ENCODE measurements at regions not wholly inside any gene's neighbourhood (a gene's known extent, or its start where the extent isn't known, plus 50 kb on each side); places are given as distances from the start of the nearest gene placed in this dataset.
"Not testable (repeated sequence)": the region's sequence is repeated elsewhere in the genome, so short reads cannot be mapped to it uniquely, and the experiment has no call there.

DNA sequence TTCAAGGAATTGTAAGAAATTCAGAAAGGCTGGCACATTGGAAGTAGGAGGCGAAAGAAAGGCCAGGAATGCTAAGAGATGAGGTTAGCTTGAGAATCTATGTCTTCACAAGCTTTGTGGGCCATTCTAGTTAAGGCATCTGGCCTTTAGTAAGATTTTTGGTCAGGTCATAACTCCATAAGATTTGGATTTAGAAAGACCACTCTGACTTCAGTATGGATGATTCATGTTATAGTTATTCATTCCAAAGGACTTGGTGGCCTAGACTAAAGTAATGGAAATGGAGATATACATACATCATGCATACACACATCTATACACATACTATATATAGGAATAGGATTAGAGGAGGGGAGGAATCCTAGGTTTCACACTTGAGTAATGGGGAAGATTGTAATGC, 77.5 kb downstream of the SEPTIN7 start:
- Histone ChIP-seq H3K27ac (ENCODE audit: low read length) (no peak overlapping the region), H3K9me3 (replicated peaks; ENCODE audit: control insufficient read depth, low read depth, low read length) (no peaks in the 10 kb centered on the region), H3K4me3 (ENCODE audit: low read length) (no peak overlapping the region), H3K36me3 (ENCODE audit: control insufficient read depth, insufficient read depth, low read length) (peaks cover 5% of the 10 kb centered on the region), H3K27me3 (ENCODE audit: control insufficient read depth, insufficient read depth, low read length) (no peaks in the 10 kb centered on the region), H3K4me1 (ENCODE audit: control insufficient read depth, insufficient read depth, low read length) (no peaks in the 10 kb centered on the region)
- DNase-seq, result no peak
- 100% methylated on average over 1 of the region's 1 CpG for WGBS (ENCODE audit: insufficient coverage)

DNA sequence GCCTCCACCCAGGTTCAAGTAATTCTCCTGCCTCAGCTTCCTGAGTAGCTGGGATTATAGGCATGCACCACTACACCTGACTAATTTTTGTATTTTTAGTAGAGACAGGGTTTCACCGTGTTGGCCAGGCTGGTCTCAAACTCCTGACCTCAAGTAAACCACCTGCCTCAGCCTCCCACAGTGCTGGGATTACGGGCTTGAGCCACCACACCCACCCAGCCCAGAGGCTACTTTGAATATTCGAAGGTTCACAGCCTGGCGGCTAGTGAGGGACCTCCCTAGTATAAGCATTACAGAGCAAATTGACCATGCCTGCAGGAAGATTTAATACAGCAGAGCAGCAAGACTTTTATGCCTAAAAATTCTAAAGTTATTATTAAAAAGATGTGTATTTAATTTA, 86.6 kb downstream of the SEPTIN7 start:
- peaks cover 27% of the 10 kb centered on the region for H3K36me3 ChIP-seq (ENCODE audit: control insufficient read depth, insufficient read depth, low read length)
- not testable (repeated sequence) for H3K4me3 ChIP-seq (ENCODE audit: low read length); DNase-seq; H3K9me3 ChIP-seq (replicated peaks; ENCODE audit: control insufficient read depth, low read depth, low read length); H3K27me3 ChIP-seq (ENCODE audit: control insufficient read depth, insufficient read depth, low read length); H3K4me1 ChIP-seq (ENCODE audit: control insufficient read depth, insufficient read depth, low read length); H3K27ac ChIP-seq (ENCODE audit: low read length)
- WGBS (ENCODE audit: insufficient coverage), result 80% methylated on average over 1 of the region's 4 CpGs

DNA sequence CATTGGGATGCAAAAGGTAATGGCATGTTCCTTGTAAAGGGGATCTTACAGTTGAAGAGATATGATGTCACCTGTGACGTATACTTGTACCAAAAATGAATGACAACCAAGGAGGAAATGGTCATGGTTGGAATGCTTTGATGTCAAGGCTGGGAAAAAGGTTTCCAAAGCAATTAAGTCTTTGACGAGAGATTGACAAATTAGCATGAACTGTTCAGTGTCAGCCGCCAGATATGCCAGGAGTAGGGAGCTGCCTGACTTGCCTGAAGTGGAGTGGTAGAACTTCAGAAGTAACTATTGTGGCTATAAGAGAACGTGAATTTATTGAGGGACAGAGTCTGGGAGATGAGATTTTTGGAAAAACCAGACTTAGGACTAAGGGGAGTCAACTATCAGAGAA, 88.1 kb downstream of the SEPTIN7 start:
- Histone ChIP-seq H3K4me3 (ENCODE audit: low read length) (no peak overlapping the region), H3K27me3 (ENCODE audit: control insufficient read depth, insufficient read depth, low read length) (no peaks in the 10 kb centered on the region), H3K27ac (ENCODE audit: low read length) (no peak overlapping the region), H3K36me3 (ENCODE audit: control insufficient read depth, insufficient read depth, low read length) (peaks cover 24% of the 10 kb centered on the region), H3K4me1 (ENCODE audit: control insufficient read depth, insufficient read depth, low read length) (no peaks in the 10 kb centered on the region), H3K9me3 (replicated peaks; ENCODE audit: control insufficient read depth, low read depth, low read length) (no peaks in the 10 kb centered on the region)
- WGBS (ENCODE audit: insufficient coverage), result 87% methylated on average over 4 of the region's 4 CpGs
- DNase-seq, result no peak

DNA sequence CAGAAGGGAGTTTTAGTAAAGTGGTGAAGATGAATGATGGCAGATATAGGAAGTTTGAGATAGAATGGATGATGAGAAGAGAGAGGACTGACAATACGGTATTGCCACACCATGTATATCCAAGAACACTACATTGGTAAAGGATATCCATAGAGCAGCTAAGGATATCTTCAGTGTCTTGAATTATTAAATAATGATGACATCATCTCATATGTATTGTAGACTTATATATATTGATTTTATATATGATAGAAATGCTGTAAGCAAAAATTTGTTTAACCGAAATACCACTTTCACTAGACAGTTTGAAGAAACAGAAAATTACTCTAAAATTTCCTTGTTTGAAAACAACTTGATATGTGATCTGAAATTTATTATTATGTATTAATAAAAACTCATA, 89.0 kb downstream of the SEPTIN7 start:
- Histone ChIP-seq H3K4me1 (ENCODE audit: control insufficient read depth, insufficient read depth, low read length) (no peaks in the 10 kb centered on the region), H3K4me3 (ENCODE audit: low read length) (no peak overlapping the region), H3K27ac (ENCODE audit: low read length) (no peak overlapping the region), H3K27me3 (ENCODE audit: control insufficient read depth, insufficient read depth, low read length) (no peaks in the 10 kb centered on the region), H3K36me3 (ENCODE audit: control insufficient read depth, insufficient read depth, low read length) (peaks cover 20% of the 10 kb centered on the region), H3K9me3 (replicated peaks; ENCODE audit: control insufficient read depth, low read depth, low read length) (no peaks in the 10 kb centered on the region)
- no peak for DNase-seq
- no CpG with 5 or more reads among the region's 2 CpGs for WGBS (ENCODE audit: insufficient coverage)

DNA sequence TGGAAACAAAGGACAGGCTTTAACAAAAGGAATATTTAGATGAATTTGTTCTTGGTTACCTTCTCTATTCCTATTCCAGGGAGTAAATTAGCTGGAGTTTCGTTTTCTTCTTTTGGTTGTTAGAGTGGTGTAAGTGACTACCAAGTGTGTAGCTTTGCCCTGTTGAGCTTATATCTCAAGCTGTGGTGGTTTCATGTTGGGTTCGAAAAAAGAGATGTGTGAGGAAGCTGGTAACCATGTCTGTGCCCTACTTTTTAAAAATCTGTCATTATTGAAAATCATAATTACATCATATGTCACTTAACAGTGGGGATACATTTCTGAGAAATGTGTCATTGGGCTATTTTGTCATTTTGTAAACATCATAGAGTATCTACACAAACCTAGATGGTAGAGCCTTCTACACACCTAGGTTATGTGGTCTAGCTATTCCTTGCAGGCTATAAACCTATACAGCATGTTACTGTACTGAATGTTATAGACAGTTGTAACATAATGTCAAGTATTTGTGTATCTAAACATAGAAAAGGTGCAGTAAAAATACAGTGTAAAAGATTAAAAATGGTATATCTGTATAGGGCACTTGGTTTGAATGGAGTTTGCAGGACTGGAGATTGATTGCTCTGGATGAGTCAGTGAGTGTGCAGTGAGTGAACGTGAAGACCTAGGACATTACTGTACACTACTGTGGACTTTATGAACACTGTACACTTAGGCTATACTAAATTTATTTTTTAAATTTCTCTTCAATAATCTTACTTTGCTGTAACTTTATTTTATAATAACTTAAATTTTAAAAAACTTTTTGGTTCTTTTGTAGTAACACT, 90.4 kb downstream of the SEPTIN7 start:
- no peak overlapping the region for H3K27ac ChIP-seq (ENCODE audit: low read length)
- no peaks in the 10 kb centered on the region for H3K27me3 ChIP-seq (ENCODE audit: control insufficient read depth, insufficient read depth, low read length)
- no CpG with 5 or more reads among the region's 3 CpGs for WGBS (ENCODE audit: insufficient coverage)
- no peaks in the 10 kb centered on the region for H3K9me3 ChIP-seq (replicated peaks; ENCODE audit: control insufficient read depth, low read depth, low read length)
- peaks cover 16% of the 10 kb centered on the region for H3K36me3 ChIP-seq (ENCODE audit: control insufficient read depth, insufficient read depth, low read length)
- H3K4me3 ChIP-seq (ENCODE audit: low read length), result no peak overlapping the region
- no peaks in the 10 kb centered on the region for H3K4me1 ChIP-seq (ENCODE audit: control insufficient read depth, insufficient read depth, low read length)
- DNase-seq, result no peak

- no peak for DNase-seq
- no peak overlapping the region for H3K4me3 ChIP-seq (ENCODE audit: low read length)
- peaks cover 10% of the 10 kb centered on the region for H3K36me3 ChIP-seq (ENCODE audit: control insufficient read depth, insufficient read depth, low read length)
- H3K4me1 ChIP-seq (ENCODE audit: control insufficient read depth, insufficient read depth, low read length), result no peaks in the 10 kb centered on the region
- no CpG with 5 or more reads among the region's 1 CpG for WGBS (ENCODE audit: insufficient coverage)
- H3K9me3 ChIP-seq (replicated peaks; ENCODE audit: control insufficient read depth, low read depth, low read length), result no peaks in the 10 kb centered on the region
- no peaks in the 10 kb centered on the region for H3K27me3 ChIP-seq (ENCODE audit: control insufficient read depth, insufficient read depth, low read length)
- no peak overlapping the region for H3K27ac ChIP-seq (ENCODE audit: low read length)
Measured at GRCh38 chr7:35893649-35894048, 92.8 kb downstream of the SEPTIN7 start.

GRCh38 chr7:35894721-35895120, 93.9 kb downstream of the SEPTIN7 start:
- whole genome bisulfite sequencing (ENCODE audit: insufficient coverage), result no CpG with 5 or more reads among the region's 1 CpG
- H3K27ac ChIP-seq (ENCODE audit: low read length), result no peak overlapping the region
- H3K4me1 ChIP-seq (ENCODE audit: control insufficient read depth, insufficient read depth, low read length), result no peaks in the 10 kb centered on the region
- H3K9me3 ChIP-seq (replicated peaks; ENCODE audit: control insufficient read depth, low read depth, low read length), result no peaks in the 10 kb centered on the region
- H3K36me3 ChIP-seq (ENCODE audit: control insufficient read depth, insufficient read depth, low read length), result peaks cover 11% of the 10 kb centered on the region
- no peak for DNase-seq
- no peak overlapping the region for H3K4me3 ChIP-seq (ENCODE audit: low read length)
- H3K27me3 ChIP-seq (ENCODE audit: control insufficient read depth, insufficient read depth, low read length), result no peaks in the 10 kb centered on the region

- DNase-seq, result no peak
- WGBS (ENCODE audit: insufficient coverage), result no CpG with 5 or more reads among the region's 2 CpGs
- Histone ChIP-seq H3K4me1 (ENCODE audit: control insufficient read depth, insufficient read depth, low read length) (no peaks in the 10 kb centered on the region), H3K36me3 (ENCODE audit: control insufficient read depth, insufficient read depth, low read length) (peaks cover 17% of the 10 kb centered on the region), H3K4me3 (ENCODE audit: low read length) (no peak overlapping the region), H3K27me3 (ENCODE audit: control insufficient read depth, insufficient read depth, low read length) (no peaks in the 10 kb centered on the region), H3K27ac (ENCODE audit: low read length) (no peak overlapping the region), H3K9me3 (replicated peaks; ENCODE audit: control insufficient read depth, low read depth, low read length) (no peaks in the 10 kb centered on the region)
Measured at GRCh38 chr7:35900651-35901050, 99.8 kb downstream of the SEPTIN7 start.

DNA sequence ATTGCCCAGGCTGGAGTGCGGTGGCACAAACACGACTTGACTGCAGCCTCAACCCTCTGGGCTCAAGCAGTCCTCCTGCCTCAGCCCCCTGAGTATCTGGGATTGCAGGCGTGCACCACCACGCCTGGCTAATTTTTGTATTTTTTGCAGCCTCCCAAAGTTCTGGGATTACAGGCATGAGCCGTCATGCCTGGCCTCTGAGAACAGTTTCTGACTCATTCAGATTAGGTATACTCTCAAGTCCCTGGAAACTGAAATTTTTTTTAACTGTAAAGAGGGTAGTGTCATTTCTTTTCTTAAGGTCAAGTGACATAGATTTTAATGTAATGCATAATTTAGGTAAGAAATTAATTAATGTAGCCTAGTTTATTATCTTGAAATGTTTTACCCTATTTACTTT, 104.7 kb downstream of the SEPTIN7 start:
- WGBS (ENCODE audit: insufficient coverage), result 57% methylated on average over 2 of the region's 5 CpGs

GRCh38 chr7:35906191-35906908, 105.5 kb downstream of the SEPTIN7 start:
- Histone ChIP-seq H3K4me3 (ENCODE audit: low read length) (no peak overlapping the region), H3K27ac (ENCODE audit: low read length) (no peak overlapping the region), H3K36me3 (ENCODE audit: control insufficient read depth, insufficient read depth, low read length) (peaks cover 9% of the 10 kb centered on the region), H3K9me3 (replicated peaks; ENCODE audit: control insufficient read depth, low read depth, low read length) (no peaks in the 10 kb centered on the region), H3K27me3 (ENCODE audit: control insufficient read depth, insufficient read depth, low read length) (no peaks in the 10 kb centered on the region), H3K4me1 (ENCODE audit: control insufficient read depth, insufficient read depth, low read length) (peaks cover 8% of the 10 kb centered on the region)
- DNase-seq, result peak; percentile 80
- WGBS (ENCODE audit: insufficient coverage), result no CpG with 5 or more reads among the region's 2 CpGs

More for the DNA sequence above, 104.7 kb downstream of the SEPTIN7 start:
- DNase-seq, result no peak
- Histone ChIP-seq H3K27ac (ENCODE audit: low read length) (no peak overlapping the region), H3K4me1 (ENCODE audit: control insufficient read depth, insufficient read depth, low read length) (peaks cover 8% of the 10 kb centered on the region), H3K4me3 (ENCODE audit: low read length) (no peak overlapping the region), H3K9me3 (replicated peaks; ENCODE audit: control insufficient read depth, low read depth, low read length) (no peaks in the 10 kb centered on the region), H3K36me3 (ENCODE audit: control insufficient read depth, insufficient read depth, low read length) (peaks cover 9% of the 10 kb centered on the region), H3K27me3 (ENCODE audit: control insufficient read depth, insufficient read depth, low read length) (no peaks in the 10 kb centered on the region)
